Testis (tissue), 2 donors: ENCODE measurements at regions not wholly inside any gene's neighbourhood (a gene's known extent, or its start where the extent isn't known, plus 50 kb on each side); places are given as distances from the start of the nearest gene placed in this dataset.

Experiments
- POLR2A ChIP-seq: fragments of 450-650 bp; IDR thresholded peaks from one replicate; pipeline ENCODE4 v1.6.1; 2017; ENCODE audit warnings: antibody characterized with exemption, mild to moderate bottlenecking, moderate library complexity
- TF ChIP-seq, protein P1 (sequence below), 3 experiments: fragments of 450-650 bp in 2 of 3; fragments of 200-600 bp in 1 of 3; sonication (generic) in 1 of 3; IDR thresholded peaks; one replicate each; pipeline ENCODE4 v1.5.1; 2016 to 2019; ENCODE audit warnings: antibody characterized with exemption in 3 of 3, mild to moderate bottlenecking in 2 of 3, moderate library complexity in 1 of 3

DNA sequence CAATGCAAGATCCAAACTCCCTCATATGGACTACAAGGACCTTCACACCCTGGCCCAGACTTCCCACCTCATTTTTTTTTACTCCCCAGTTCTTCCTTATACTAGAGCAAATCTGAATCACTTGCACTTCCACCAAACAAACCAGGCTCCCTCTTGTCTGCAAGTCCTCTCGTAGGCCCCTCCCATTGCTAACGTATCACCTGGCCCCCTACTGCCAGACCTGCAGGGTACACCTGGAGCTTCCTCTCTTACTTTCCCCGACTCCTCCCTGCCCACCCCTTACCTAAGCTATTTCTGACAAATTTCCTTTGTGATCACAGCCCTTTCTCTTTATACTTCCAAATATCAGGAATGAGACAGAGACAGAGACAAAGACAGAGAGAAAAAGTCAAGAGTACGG is 463.9 kb downstream of the GALC start:
- TF ChIP-seq, protein P1, sequence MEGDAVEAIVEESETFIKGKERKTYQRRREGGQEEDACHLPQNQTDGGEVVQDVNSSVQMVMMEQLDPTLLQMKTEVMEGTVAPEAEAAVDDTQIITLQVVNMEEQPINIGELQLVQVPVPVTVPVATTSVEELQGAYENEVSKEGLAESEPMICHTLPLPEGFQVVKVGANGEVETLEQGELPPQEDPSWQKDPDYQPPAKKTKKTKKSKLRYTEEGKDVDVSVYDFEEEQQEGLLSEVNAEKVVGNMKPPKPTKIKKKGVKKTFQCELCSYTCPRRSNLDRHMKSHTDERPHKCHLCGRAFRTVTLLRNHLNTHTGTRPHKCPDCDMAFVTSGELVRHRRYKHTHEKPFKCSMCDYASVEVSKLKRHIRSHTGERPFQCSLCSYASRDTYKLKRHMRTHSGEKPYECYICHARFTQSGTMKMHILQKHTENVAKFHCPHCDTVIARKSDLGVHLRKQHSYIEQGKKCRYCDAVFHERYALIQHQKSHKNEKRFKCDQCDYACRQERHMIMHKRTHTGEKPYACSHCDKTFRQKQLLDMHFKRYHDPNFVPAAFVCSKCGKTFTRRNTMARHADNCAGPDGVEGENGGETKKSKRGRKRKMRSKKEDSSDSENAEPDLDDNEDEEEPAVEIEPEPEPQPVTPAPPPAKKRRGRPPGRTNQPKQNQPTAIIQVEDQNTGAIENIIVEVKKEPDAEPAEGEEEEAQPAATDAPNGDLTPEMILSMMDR (IDR thresholded peaks at IDR 0.05) = no peak
- no peak for TF ChIP-seq POLR2A
